Naive thymus-derived CD4-positive, alpha-beta T cell (primary cell): ENCODE measurements at regions not wholly inside any gene's neighbourhood (a gene's known extent, or its start where the extent isn't known, plus 50 kb on each side); places are given as distances from the start of the nearest gene placed in this dataset.
"Not testable (repeated sequence)": the region's sequence is repeated elsewhere in the genome, so short reads cannot be mapped to it uniquely, and the experiment has no call there.

ENCODE experiments used
- ATAC-seq: fragments of 150-1000 bp; cut with Tn5 transposase; 2 replicates; pipeline ENCODE4 v1.10.0; 2021; ENCODE audit warnings: mild to moderate bottlenecking, moderate library complexity
- CTCF ChIA-PET: fragments of 350-600 bp; sonication (Branson Sonifier 250); formaldehyde crosslinking; loops from one replicate; lab custom pipeline; 2021; ENCODE audit warnings: antibody characterized with exemption; lab: Charles Lee
- POLR2A ChIA-PET: fragments of 350-600 bp; sonication (Branson Sonifier 250); formaldehyde crosslinking; loops from one replicate; lab custom pipeline; 2021; ENCODE audit warnings: antibody characterized with exemption, inconsistent platforms; lab: Charles Lee
- DNase-seq, 9 donors: peaks; one replicate each; pipeline versions ENCODE4 v3.0.0 to v3.0.0-alpha.2; 2020 to 2022; ENCODE audit warnings: mixed read lengths in 1 of 9
- H3K27ac ChIP-seq: one replicate; pipeline ENCODE4 v1.7.0; 2013; ENCODE audit warnings: mild to moderate bottlenecking, low read depth, low read length, moderate library complexity
- H3K27me3 ChIP-seq, 2 donors: one replicate each; pipeline ENCODE4 v1.7.0; 2013; ENCODE audit warnings: low read length in 2 of 2, mild to moderate bottlenecking in 2 of 2, moderate library complexity in 2 of 2; ENCODE audit not compliant: control insufficient read depth in 2 of 2, insufficient read depth in 2 of 2
- H3K36me3 ChIP-seq, 3 experiments: 1 replicate in 2 of 3; 2 replicates in 1 of 3; pipeline ENCODE4 v1.7.0; 2013; ENCODE audit warnings: low read length in 3 of 3, mild to moderate bottlenecking in 3 of 3, moderate library complexity in 1 of 3; ENCODE audit not compliant: insufficient read depth in 3 of 3, control insufficient read depth in 2 of 3
- H3K4me1 ChIP-seq, 2 donors: one replicate each; pipeline ENCODE4 v1.7.0; 2013; ENCODE audit warnings: low read length in 2 of 2, mild to moderate bottlenecking in 2 of 2, moderate library complexity in 1 of 2; ENCODE audit not compliant: control insufficient read depth in 2 of 2, insufficient read depth in 2 of 2
- H3K4me3 ChIP-seq: 2 replicates; pipeline ENCODE4 v1.7.0; 2013; ENCODE audit warnings: mild to moderate bottlenecking, low read length
- H3K9me3 ChIP-seq, 3 experiments: 1 replicate in 2 of 3; 2 replicates in 1 of 3; pipeline ENCODE4 v1.7.0; 2013; ENCODE audit warnings: low read length in 3 of 3; ENCODE audit not compliant: control insufficient read depth in 2 of 3
- H3K27ac Mint-ChIP-seq, 9 donors: one replicate each; pipeline ENCODE4 v1.8.0; 2020 to 2022; ENCODE audit warnings: mixed read lengths in 9 of 9, mild to moderate bottlenecking in 8 of 9, moderate library complexity in 5 of 9, inconsistent platforms in 2 of 9
- H3K27me3 Mint-ChIP-seq, 5 donors: one replicate each; pipeline ENCODE4 v1.8.0; 2021 to 2022; ENCODE audit warnings: mixed read lengths in 5 of 5, mild to moderate bottlenecking in 1 of 5
- H3K36me3 Mint-ChIP-seq, 5 donors: one replicate each; pipeline ENCODE4 v1.8.0; 2020 to 2022; ENCODE audit warnings: mixed read lengths in 5 of 5, mild to moderate bottlenecking in 3 of 5, inconsistent platforms in 1 of 5
- H3K4me1 Mint-ChIP-seq, 7 donors: one replicate each; pipeline ENCODE4 v1.8.0; 2020 to 2022; ENCODE audit warnings: mixed read lengths in 7 of 7, mild to moderate bottlenecking in 3 of 7, inconsistent platforms in 1 of 7
- H3K4me3 Mint-ChIP-seq, 10 donors: one replicate each; pipeline ENCODE4 v1.8.0; 2020 to 2022; ENCODE audit warnings: mild to moderate bottlenecking in 10 of 10, mixed read lengths in 10 of 10, moderate library complexity in 6 of 10, inconsistent platforms in 2 of 10
- H3K9me3 Mint-ChIP-seq, 11 donors: one replicate each; pipeline ENCODE4 v1.8.0; 2020 to 2022; ENCODE audit warnings: mixed read lengths in 11 of 11, mild to moderate bottlenecking in 4 of 11, inconsistent platforms in 1 of 11, moderate library complexity in 1 of 11
- intact Hi-C, 2 donors: fragments of 100-400 bp; cut with micrococcal nuclease; formaldehyde crosslinking; loops; one replicate each; pipeline ENCODE4 v1.15.1; 2023

DNA sequence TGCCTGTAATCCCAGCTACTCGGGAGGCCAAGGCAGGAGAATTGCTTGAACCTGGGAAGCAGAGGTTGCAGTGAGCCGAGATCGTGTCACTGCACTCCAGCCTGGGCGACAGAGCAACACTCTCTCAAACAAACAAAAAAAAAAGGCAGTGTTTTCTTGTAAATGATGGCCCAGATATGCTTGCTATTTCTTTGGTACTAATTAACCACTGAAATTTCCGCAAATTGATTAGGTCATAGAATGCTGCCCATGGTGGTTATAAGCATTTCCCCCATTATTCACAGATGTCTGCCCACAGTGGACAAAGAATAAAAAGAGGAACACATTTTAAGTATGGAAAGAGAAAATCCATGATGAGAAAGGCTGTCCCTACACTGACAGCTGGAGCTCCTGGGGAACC lies 49.9 kb upstream of the DAAM1 start:
- H3K4me3 Mint-ChIP-seq, H3K4me3 ChIP-seq, H3K27ac Mint-ChIP-seq, H3K4me1 Mint-ChIP-seq, intact Hi-C loops, CTCF ChIA-PET, H3K9me3 Mint-ChIP-seq, DNase-seq, ATAC-seq, POLR2A ChIA-PET, H3K27ac ChIP-seq, H3K4me1 ChIP-seq, H3K36me3 Mint-ChIP-seq, H3K9me3 ChIP-seq, H3K36me3 ChIP-seq, H3K27me3 ChIP-seq: not testable (repeated sequence)
- H3K27me3 Mint-ChIP-seq: peaks cover 0 to 14% (median 3%) of the 10 kb centered on the region in 5 donors
